ENCODE measurements at regions not wholly inside any gene's neighbourhood (a gene's known extent, or its start where the extent isn't known, plus 50 kb on each side); places are given as distances from the start of the nearest gene placed in this dataset.

DNA sequence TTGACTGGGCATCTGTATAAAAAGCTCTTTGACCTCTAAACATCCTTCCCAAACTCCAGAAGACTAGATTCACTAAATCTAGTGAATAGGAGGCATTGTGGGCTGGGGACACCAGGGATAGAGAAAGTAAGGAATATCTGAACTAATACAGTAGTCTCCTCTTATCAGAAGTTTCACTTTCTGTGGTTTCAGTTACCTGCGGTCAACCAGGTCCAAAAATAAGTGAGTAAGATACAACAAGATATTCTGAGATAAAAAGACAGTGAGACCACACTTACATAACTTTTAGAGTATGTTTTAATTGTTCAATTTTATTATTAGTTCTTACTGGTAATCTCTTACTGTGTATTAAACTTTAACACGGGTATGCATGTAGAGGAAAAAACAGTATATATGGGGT lies 376.5 kb downstream of the HNRNPD start:
- no peak for FAIRE-seq

DNA sequence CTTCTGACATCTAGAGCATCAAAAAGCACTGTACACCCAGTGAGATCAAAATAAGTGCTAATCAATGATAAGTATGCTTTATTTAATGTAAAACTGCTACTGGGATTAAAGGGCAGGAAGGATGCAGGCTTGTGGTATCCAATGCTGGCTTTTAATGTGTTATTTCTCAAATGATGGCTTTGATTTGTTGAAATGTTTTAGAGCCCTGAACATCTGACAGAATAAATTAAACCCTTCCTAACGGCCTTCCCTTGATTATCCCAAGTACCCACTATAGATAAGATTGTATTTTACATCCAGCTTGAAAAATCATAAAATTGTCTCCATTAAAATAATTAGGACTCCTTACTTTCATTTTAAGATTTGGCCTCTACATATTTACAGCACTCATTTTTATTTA lies 382.9 kb downstream of the HNRNPD start:
- no peak for FAIRE-seq

DNA sequence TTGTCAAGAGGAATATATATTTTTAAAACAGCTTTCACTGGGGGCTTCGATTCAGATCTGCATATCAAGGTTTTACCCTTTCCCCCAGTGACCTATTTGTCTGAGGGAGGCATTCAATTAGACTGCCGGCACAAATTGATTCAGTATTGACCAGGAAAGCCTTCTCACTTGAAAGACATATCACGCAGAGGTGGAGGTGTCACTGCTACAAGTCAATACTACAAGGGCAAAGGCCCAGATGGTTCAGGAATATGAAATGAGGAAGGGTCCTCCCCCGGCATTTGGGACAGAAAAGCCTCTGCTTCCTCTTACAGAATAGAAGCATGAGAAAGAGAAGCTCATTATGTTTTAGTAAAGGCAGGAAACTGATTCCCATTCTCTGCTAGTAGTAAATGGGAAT lies 383.6 kb downstream of the HNRNPD start:
- FAIRE-seq = no peak

DNA sequence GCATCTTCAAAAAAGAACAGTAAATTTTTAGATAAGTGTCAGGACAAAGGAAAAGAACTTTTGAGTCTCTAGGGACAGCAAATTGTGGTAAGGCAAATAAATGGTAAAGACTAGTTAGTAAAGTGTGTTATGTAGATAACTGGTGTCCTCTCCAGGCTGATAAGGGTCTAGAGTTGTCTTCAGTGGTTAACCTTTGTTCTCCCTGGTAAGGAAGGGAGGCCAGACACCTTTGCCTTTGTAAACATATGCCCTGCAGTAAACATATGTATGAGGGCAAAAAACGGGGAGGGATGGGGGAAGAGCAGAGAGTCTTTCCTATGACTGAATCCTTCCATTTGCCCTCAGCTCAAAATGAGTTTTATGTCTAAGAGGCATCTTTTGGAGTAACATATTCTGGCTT lies 384.6 kb downstream of the HNRNPD start:
- FAIRE-seq = no peak

DNA sequence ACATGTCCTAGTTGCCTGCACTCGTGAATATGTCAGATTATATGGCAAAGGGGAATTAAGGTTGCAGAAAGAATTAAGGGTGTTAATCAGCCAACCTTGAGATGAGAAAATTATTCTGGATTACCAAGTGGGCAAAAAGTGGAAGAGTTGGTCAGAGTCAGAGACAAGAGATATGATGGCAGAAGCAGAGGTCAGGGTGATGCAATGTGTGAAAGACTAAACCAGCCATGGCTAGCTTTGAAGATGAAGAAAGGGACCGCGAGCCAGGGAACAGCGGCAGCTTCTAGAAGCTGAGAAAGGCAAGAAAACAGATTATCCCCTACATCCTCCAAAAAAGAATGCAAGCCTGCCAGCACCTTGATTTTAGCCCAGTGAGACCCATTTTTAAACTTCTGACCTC lies 385.6 kb downstream of the HNRNPD start:
- no peak for FAIRE-seq

DNA sequence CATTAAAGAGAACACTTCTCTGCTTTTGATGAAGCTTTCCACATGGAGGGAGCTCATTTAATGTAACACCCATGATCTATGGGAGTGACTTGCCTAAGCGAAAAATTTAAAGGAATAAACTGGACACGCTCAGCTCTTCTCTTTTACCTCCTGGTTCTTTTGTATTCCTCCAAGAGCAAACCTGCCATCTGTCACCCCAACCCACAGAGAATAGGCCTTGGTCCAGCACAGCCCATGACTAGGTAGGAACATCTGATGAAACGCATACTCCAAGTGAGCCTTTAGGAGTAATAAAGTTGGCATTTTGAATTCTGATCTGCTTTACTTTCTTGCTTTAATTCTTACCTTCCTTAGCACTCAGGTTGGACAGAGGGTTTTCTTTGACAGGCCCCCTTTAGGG lies 389.0 kb downstream of the HNRNPD start:
- FAIRE-seq = no peak

DNA sequence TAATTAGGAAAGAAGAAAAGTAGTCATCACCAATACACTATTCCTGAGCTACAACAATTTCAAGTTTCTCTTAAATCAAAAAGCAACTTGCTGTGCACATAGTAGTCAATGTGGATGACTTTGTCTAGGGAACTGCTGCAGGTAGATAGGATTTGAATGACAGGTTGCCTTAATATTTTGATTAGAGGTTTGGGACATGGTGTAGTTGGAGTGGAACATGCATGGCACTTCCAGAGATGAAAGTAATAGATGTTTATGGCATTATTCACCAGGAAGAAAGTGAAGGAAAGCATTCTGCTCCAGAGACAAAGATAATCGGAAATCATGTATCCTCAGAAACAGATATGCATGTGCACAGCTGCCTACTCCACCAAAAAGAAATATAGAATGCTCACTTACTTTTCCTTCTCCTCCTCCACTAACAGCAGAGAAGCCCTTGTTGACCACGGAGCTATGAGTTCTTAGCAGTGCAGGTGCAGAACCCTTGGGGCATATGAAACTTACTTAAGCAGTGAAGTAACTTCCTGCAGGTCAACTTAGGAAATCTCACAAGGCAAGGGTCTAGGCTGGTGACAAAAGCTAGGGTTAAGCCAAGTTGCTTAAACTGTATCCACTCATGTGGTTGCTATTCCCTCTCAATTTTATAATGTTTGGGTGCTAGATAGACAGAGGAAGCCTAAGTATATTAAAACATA lies 390.8 kb downstream of the HNRNPD start:
- FAIRE-seq = no peak

DNA sequence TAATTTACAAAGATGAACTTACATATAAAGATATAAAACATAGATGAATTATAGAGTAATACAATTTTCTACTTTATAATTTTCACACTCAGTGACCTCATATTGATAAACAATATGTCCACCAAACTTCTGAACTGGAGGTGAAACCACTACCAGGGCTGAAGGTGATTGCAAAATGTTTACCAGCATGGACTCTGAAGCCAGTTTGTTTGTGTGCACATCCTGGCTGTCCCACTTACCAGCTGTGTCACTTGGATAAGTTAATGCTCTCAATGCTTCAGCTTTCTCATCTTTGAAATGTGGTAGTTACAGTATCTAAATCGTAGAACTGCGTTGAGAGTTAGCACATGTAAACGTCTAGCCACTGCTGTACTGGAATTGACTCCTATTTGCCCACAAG lies 392.6 kb downstream of the HNRNPD start:
- FAIRE-seq = no peak

DNA sequence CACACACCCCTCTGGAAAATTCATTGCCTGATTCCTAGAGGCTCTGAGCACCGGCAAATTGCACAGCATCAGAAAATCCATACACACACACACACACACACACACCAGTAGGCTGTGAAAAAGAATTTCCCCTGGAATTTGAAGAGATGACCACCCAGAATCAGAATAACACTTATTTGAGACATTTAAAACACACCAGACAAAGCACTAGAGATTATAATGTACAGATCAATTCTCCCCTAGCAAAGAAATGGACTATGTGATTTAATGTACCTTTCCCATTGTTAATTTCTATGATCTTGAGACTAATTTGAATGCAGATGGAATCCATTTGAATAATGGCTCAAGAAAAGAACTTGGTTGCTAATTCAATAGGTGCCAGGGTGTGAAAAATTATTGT lies 399.3 kb downstream of the HNRNPD start:
- FAIRE-seq = no peak

DNA sequence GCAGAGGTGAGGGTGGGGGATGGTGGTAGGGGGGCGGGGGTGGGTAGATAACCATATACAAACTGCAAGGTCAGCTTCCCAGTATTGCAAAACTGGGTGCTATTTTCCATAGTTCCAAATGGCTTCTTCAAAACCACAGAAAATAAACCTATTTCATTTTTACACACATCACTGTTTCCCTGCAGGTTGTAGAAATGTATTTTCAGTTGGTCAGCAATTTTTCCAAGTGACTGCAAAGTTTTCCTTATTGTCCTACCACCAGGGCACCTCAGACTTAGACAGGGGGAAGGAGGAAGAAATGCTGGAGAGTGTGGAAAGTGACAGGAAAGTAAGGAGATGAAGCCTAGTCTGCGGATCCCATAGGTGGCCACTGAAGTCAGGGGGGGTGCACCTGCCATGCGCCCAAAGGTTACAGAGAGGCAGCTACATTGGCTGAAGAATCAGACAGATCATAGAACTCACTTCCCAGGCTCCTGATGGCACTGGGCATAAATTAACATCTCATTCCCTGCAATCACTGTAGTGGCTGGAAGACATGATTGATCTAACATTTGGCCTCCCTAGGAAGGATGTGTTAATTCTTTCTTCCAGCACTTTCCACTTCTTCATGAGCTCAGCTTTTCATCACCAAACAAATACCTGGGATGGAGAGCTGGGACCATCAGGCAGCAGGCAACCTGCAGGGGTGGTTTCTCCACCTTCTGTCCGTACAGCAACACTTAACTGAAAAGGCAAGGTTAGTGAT lies 402.0 kb downstream of the HNRNPD start:
- FAIRE-seq = no peak

DNA sequence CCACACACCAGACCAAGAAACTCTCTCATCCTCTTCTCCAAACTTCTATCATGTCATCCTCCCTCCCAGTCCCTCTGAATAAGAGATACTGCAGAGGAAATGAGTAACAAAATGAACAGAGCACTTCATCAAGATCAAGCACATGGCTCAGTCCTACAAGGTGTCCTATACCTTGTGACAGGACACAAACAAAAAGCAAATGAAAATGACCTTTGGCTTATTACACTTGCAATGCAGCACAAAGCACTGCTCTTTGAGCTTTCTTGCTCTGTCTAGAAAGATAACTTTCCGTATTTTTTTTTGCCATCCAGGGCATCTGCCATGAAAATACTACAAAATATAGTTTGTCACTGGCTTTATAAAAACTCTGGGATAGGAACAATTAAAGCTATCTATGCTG lies 402.7 kb downstream of the HNRNPD start:
- no peak for FAIRE-seq

DNA sequence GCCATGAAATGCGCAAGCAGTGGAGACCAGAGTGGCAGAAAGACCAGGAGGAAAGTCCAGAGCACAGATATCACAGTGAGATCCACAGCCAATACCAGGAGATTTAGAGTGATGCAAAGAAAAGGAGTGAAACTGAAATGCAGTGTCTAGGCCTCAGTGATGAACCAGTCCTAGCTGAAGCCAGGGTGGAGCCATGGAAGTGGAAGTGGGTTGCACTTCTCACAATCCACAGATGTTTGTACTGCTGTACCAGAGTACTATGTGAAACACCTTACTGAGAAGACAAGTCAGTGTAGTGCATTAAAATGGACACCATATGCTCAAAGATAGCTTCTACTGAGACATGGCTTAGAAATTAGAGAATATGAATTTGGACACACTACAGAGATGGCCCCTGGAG lies 403.3 kb downstream of the HNRNPD start:
- FAIRE-seq = no peak

DNA sequence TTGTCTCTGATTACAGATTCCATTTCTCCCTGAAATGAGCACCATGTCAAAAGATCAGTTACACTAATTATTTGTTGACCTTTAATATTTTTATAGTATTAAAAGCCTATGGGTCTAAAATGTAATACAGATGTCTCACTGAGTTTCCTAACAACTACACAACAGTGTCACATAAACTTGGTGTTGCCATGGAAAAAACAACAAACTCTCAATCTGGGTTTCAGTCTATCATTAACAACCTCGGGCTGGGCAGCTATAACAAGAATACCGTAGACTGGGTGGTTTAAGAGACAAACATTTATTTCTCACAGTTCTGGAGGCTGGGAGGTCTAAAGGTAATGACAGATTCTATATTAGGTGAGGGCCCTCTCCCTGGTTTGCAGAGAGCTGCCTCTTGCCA lies 407.1 kb downstream of the HNRNPD start:
- FAIRE-seq = no peak

DNA sequence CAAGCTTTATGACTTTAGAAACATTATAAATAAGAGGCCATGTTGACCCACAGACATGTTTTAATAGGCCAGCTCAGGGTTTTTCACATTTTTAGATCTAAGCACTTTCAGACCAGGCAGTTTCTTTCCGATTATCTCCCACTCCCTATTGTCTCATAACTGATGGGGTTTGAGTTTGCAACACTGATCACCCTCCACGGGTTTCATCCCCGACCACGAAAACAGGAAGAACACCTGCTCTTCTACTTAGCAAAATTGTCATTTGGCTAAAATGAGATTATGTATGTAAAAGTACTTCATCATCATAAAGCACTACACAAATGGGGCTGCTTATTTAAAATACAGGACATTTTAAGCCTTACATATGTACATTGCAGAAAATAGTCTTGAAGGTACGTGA lies 407.9 kb downstream of the HNRNPD start:
- FAIRE-seq = no peak

DNA sequence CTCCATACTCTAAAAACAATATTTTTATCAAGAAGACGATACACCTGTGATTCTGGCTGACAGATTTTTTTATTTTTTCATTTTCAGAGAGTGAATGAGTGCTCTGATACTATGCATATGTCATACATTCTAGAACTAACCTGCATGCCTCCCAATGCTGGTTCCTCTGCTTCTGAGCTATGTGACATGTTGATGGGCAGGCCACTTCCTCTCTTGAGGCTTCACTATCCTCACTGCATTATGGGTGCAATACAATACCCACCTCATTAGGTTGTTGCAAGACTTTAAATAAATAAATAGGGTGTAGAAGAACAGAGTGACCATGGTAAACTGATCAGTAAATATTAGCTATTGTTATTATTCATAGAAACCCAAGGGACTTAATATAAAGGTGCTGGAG lies 408.3 kb downstream of the HNRNPD start:
- no peak for FAIRE-seq

DNA sequence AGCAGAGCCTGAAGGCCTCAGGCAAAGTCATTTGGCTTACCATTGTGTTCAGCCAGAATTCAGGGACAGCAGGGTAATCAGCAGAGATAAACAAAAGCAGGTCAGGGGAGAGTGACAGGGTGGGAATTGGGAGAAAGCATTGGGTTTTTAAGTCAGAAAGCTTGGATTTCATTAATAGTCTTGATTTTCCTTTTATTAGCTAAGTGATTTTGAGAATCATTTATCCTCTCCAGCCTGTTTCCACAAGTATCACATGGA lies 410.1 kb downstream of the HNRNPD start:
- no peak for FAIRE-seq

DNA sequence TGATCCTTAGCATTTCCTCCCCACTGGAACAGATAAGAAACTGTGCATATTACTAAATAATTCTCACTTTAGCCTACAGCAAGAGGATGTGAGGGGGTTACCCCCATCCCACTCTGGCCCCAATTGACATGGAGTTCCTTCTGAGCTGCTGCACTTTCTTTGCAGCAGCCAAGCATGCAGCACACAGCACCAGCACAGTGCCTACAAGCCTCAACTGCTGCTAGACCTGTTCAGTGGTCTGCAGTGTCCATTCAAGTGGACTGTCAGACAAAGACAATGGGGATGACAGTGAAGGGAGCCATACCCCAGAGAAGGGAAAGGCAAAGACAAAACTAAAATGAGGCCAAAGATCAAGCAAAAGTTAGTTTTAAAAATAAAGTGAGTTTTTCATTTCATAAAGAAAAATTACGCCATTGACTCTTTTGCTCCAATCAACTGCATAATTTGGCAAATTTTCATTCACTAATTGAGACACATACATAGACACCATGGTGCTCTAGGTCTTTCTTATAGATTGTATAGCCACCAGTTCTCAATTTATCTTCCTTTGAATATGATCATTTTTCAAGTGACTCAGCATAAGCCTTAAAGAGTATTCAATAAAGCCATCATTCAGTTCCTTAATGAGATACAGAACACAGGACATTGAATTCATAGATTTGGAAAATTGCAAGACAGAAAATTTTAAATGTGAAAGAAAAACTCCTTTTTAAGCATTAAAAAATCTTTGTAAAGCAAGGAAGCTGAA lies 410.6 kb downstream of the HNRNPD start:
- no peak for FAIRE-seq

DNA sequence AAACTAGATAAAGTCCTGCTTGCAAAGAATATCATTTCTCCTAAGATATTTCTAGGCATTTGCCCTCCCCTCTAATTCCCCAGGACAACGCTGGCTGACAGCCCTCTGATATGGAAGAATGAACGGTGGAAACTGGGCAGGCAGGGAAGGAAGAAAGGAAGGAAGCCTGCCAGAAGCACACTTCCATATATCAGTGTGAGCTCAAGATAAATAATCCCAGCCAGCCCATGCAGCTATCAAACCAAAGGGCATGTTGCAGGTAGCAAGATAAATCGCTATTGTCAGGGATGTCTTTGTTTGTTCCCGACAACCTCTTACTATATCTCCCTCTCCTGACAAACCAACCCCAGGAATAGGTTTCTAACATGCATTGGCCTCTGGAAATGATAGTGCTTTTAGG lies 412.8 kb downstream of the HNRNPD start:
- no peak for FAIRE-seq

DNA sequence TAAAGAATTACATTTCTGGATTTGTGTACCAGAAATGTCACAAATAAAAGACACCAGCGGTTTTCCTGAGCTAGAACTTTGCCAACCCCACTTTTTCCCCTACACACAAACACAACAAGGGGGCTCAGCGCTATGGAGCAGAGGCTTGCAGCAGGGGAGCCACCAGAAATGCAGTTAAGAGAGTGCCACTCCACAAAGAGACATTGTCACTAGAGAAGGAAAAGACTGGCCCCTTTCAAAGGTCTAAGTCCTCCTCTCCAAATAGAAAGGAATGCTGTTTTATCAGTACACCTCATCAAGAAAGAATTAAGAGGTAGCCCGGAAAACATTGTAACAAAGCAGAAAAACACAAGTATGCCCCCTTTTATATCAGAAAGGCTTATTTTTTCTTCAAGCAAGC lies 419.5 kb downstream of the HNRNPD start:
- FAIRE-seq = no peak

DNA sequence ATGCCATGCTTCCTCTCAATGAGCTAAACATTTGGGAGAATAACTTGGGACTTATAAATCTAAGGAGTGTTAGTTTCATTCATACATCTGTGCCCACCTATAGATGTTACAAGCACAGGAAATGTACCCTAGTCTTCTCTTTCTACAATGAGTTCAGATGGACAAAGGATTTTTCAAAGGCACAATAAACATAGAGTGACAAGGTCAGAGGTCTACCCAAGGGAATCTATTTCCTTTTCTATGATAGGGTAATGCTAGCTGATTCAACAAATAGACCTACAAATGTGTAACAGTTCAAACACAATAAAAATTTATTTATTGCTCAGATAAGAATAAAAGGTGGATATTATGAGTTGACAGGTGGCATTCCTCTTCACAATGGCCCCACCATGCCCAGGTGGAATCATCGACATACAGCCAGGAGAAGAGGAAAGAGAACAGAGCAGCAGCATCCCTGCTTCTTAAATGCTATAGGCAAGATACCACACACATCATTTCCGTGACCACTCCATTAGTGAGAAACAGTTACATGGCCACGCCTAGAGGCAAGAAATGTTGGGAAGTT lies 421.8 kb downstream of the HNRNPD start:
- no peak for FAIRE-seq

DNA sequence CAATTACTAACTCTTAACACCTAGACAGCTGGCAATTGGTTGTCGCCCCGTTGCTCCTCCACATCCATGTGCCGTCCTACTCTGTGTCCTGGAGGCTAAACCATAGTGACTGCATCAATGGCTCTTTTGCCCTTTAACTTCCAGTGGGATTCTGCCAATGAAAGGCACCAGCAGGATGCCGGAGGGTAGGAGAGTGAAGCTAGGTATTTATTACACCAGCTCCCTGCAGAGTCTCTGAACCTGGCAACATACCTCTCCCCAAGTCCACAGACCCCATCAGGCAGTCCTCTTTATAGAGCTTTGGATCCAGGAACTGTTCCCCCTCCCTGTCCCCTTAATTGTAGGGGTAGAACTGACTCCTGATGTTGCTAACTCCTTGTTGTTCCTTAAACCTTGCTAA lies 426.8 kb downstream of the HNRNPD start:
- FAIRE-seq = no peak

DNA sequence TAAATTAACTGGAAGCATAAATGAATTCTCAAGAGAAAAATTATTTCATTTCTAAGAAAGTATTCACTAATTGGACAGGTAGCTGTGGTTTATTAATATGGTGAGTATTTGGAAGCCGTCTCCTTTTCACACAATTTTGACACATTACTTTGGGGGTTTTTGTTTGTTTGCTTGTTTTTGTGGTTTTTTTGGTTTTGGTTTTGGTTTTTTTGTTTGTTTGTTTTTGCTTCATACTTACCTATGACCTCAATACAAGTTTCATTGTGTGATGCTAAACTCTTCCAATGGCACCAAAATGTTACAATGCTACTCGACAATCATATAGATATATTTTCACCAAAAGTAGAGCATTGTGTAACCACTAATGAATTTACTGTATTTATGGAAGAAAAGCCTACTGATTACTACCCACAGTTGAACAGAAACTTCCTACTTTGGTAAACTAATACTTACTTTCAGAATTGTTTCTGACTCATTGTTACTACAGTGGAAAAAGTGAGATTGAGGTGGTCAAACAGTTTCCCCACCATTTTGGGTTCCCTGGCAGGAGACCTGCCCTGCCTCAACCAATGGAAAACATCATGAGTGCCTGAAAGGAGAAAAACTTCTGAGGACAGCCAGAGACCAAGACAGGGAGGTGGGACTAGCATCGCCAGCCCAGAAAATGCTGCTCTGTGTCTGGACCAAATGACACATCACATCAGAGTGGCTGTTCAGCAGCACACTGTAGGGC lies 443.1 kb downstream of the HNRNPD start:
- FAIRE-seq = no peak

DNA sequence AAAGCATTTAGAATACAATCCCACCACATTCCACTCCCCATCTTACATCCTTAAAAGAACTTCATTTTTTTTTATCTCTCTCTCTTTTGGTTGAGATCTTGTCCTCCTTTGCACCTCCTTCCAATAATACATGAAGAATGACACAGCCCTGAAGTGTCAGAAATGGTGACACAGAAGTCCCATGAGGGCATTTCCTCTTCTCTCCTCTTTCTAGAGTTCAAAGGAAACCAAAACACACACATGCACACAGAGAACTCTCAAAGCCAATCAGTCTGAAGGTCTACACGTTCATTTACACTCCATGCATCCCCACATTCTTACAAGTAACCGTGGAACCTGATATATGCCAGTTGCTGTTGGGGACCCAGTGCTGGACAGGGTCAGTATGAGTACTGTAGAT lies 450.7 kb downstream of the HNRNPD start:
- FAIRE-seq = no peak

All from colon (tissue), 2 donors.